Fibroblast of mammary gland (primary cell): ENCODE measurements at regions not wholly inside any gene's neighbourhood (a gene's known extent, or its start where the extent isn't known, plus 50 kb on each side); places are given as distances from the start of the nearest gene placed in this dataset.

ENCODE experiments used
- DNase-seq: peaks from one replicate; pipeline ENCODE4 v3.0.0-alpha.2; 2010; ENCODE audit warnings: low read depth
- H3K4me3 ChIP-seq: 2 replicates; pipeline ENCODE4 v1.5.1; 2011; ENCODE audit warnings: low read depth, mild to moderate bottlenecking, low read length, moderate library complexity; ENCODE audit not compliant: control insufficient read depth
- TF ChIP-seq, protein P1 (sequence below): conservative IDR thresholded peaks from 2 replicates; pipeline ENCODE4 v1.5.1; 2011; ENCODE audit warnings: low read depth, low read length, inconsistent platforms; ENCODE audit not compliant: control insufficient read depth, insufficient read depth

GRCh38 chr2:172364261-172364660 is 63.1 kb upstream of the ITGA6 start:
- no peak overlapping the region for H3K4me3 ChIP-seq
- no peak for DNase-seq
- TF ChIP-seq, protein P1, sequence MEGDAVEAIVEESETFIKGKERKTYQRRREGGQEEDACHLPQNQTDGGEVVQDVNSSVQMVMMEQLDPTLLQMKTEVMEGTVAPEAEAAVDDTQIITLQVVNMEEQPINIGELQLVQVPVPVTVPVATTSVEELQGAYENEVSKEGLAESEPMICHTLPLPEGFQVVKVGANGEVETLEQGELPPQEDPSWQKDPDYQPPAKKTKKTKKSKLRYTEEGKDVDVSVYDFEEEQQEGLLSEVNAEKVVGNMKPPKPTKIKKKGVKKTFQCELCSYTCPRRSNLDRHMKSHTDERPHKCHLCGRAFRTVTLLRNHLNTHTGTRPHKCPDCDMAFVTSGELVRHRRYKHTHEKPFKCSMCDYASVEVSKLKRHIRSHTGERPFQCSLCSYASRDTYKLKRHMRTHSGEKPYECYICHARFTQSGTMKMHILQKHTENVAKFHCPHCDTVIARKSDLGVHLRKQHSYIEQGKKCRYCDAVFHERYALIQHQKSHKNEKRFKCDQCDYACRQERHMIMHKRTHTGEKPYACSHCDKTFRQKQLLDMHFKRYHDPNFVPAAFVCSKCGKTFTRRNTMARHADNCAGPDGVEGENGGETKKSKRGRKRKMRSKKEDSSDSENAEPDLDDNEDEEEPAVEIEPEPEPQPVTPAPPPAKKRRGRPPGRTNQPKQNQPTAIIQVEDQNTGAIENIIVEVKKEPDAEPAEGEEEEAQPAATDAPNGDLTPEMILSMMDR, result no peak

DNA sequence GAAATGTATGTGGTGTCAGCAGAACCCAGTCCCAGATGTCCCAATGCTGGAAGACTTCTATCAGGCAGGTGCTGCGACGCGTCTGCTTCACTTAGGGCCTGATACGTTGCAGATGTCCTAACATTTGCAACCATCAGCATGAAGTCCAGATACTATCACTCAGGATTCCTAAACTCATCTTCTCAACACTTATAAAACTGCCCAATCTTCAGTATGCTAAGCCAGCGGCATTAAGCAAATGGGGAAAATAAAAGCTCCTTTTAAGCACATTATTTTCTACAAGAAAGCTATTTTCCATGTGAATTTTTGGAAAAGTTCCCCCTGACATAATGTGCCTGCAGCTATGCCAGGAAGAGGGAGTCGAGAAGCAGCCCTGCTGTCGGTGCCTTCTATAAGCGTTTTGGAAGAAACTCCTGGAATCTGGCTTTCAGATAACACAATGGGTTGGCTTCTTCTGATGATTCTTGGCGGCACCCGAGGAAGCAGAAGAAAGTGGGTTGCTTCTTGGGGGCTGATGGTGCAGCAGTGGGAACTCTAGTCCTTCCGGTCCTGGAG is 60.7 kb upstream of the ITGA6 start:
- TF ChIP-seq, protein P1, result no peak
- H3K4me3 ChIP-seq, result no peak overlapping the region
- no peak for DNase-seq

- TF ChIP-seq, protein P1, result no peak
- H3K4me3 ChIP-seq, result no peak overlapping the region
- no peak for DNase-seq
These were observed 56.4 kb upstream of the ITGA6 start for GRCh38 chr2:172370821-172371455.

GRCh38 chr2:172372436-172372835 is 55.0 kb upstream of the ITGA6 start:
- H3K4me3 ChIP-seq, result no peak overlapping the region
- TF ChIP-seq, protein P1, result no peak
- no peak for DNase-seq

DNA sequence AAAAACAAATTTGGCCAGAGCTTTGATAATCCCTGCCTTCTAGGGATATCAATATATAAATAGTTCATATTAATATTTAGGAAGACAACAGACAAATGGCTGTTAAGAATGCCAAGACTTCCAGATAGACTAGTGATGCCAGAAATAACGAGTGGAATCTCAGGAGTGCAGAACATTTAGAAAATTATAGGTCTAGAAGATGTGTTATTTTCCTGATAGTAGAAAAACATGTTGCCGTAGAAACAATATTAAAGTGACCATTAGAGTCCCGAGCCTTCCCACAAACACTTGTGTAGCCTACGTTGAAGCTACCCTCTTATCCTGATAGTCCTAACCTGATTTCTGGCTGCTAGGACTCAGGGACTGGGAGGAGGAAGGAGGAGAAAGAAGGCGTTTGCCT is 54.3 kb upstream of the ITGA6 start:
- DNase-seq, result no peak
- TF ChIP-seq, protein P1, result no peak

GRCh38 chr2:172373766-172374165 is 53.6 kb upstream of the ITGA6 start:
- no peak for DNase-seq
- TF ChIP-seq, protein P1, result no peak
- no peak overlapping the region for H3K4me3 ChIP-seq

More for the DNA sequence above, 54.3 kb upstream of the ITGA6 start:
- no peak overlapping the region for H3K4me3 ChIP-seq
